OCI-LY1 (cell line): ENCODE measurements at regions not wholly inside any gene's neighbourhood (a gene's known extent, or its start where the extent isn't known, plus 50 kb on each side); places are given as distances from the start of the nearest gene placed in this dataset.

Experiments
- H2AFZ ChIP-seq: fragments of 200-600 bp; sonication (generic), shearing (Covaris generic); 2 replicates; pipeline ENCODE4 v1.6.0; 2014; ENCODE audit warnings: antibody characterized with exemption, mild to moderate bottlenecking, low read length
- H3F3A ChIP-seq: fragments of 200-600 bp; sonication (generic), shearing (Covaris generic); 2 replicates; pipeline ENCODE4 v1.6.0; 2014; ENCODE audit warnings: mild to moderate bottlenecking, antibody characterized with exemption, low read length, moderate library complexity; ENCODE audit not compliant: insufficient read depth
- H3K27ac ChIP-seq: fragments of 200-600 bp; sonication (generic); 2 replicates; pipeline ENCODE4 v1.5.1; 2014; ENCODE audit warnings: low read length, mixed run types, mild to moderate bottlenecking, low read depth; ENCODE audit not compliant: poor library complexity, severe bottlenecking
- H3K27me3 ChIP-seq: fragments of 200-600 bp; sonication (generic); 2 replicates; pipeline ENCODE4 v1.6.0; 2014; ENCODE audit warnings: antibody characterized with exemption, mild to moderate bottlenecking, low read length, moderate library complexity; ENCODE audit not compliant: insufficient read depth
- H3K36me3 ChIP-seq: fragments of 200-600 bp; sonication (generic); 2 replicates; pipeline ENCODE4 v1.6.1; 2014; ENCODE audit warnings: mild to moderate bottlenecking, antibody characterized with exemption, low read length, moderate library complexity, mixed read lengths; ENCODE audit not compliant: insufficient read depth
- H3K4me1 ChIP-seq: fragments of 200-600 bp; sonication (generic); 2 replicates; pipeline ENCODE4 v1.5.1; 2014; ENCODE audit warnings: mild to moderate bottlenecking, low read length, moderate library complexity; ENCODE audit not compliant: insufficient read depth, severe bottlenecking
- H3K4me2 ChIP-seq: fragments of 200-600 bp; sonication (generic), shearing (Covaris generic); 2 replicates; pipeline ENCODE4 v1.6.1; 2014; ENCODE audit warnings: low read length
- H3K4me3 ChIP-seq: fragments of 200-600 bp; sonication (generic); 2 replicates; pipeline ENCODE4 v1.5.1; 2014; ENCODE audit warnings: low read length, low read depth, mild to moderate bottlenecking, mixed read lengths; ENCODE audit not compliant: poor library complexity, severe bottlenecking
- H3K79me2 ChIP-seq: fragments of 200-600 bp; shearing (Covaris generic); 2 replicates; pipeline ENCODE4 v1.6.1; 2016; ENCODE audit warnings: mixed run types, low read length, mixed read lengths; ENCODE audit not compliant: insufficient read depth
- H3K9ac ChIP-seq: fragments of 200-600 bp; sonication (generic), shearing (Covaris generic); 2 replicates; pipeline ENCODE4 v1.6.1; 2014; ENCODE audit warnings: mild to moderate bottlenecking, low read length, mixed read lengths
- H3K9me2 ChIP-seq: fragments of 200-600 bp; sonication (generic), shearing (Covaris generic); 2 replicates; pipeline ENCODE4 v1.6.1; 2014; ENCODE audit warnings: low read depth, mild to moderate bottlenecking, low read length, mixed read lengths
- H3K9me3 ChIP-seq: fragments of 200-600 bp; shearing (Covaris generic); 2 replicates; pipeline ENCODE4 v1.6.1; 2014; ENCODE audit warnings: low read length, mixed read lengths
- H4K20me1 ChIP-seq: fragments of 200-600 bp; sonication (generic), shearing (Covaris generic); 2 replicates; pipeline ENCODE4 v1.6.0; 2016; ENCODE audit warnings: mild to moderate bottlenecking, low read length; ENCODE audit not compliant: insufficient read depth
- EZH2 ChIP-seq: fragments of 200-600 bp; sonication (generic), shearing (Covaris generic); IDR thresholded peaks from 2 replicates; pipeline ENCODE4 v1.8.0; 2017; ENCODE audit warnings: borderline replicate concordance, mixed run types, mild to moderate bottlenecking, antibody characterized with exemption, low read length, moderate library complexity, mixed read lengths
- TF ChIP-seq, protein P1 (sequence below): fragments of 200-600 bp; sonication (generic), shearing (Covaris generic); IDR thresholded peaks from 2 replicates; pipeline ENCODE4 v1.5.1; 2017; ENCODE audit warnings: mild to moderate bottlenecking, antibody characterized with exemption, low read length, moderate library complexity, mixed read lengths

DNA sequence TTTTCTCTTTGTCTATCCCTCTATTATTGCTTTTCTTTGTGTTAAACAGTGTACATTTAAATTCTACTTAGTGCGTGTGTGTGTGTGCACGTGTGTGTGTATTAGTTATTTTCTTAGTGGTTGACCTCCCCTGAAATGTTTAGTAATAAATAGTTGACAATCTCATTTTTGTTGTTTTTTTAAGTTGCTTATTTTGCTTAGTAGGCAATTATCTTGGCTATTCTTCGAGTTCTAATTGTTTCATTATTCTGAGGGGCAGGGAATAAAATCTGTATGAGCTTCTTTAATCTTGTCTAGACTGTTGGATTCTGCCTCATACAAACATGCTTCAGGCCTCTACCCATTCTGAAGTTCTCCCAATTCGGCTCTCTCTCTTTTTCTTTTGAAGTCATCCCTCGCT is 1169.0 kb upstream of the ATXN8OS start:
- Histone ChIP-seq H3K9me3 (no peaks in the 10 kb centered on the region; the same call in 1 of the 2 replicates), H3K9ac (no peak overlapping the region), H3K4me2 (no peak overlapping the region), H3K36me3 (no peaks in the 10 kb centered on the region), H2AFZ (no peak overlapping the region), H3K79me2 (no peaks in the 10 kb centered on the region), H3K27ac (no peak overlapping the region), H3K27me3 (no peaks in the 10 kb centered on the region), H4K20me1 (no peaks in the 10 kb centered on the region), H3F3A (no peaks in the 10 kb centered on the region), H3K9me2 (no peaks in the 10 kb centered on the region), H3K4me3 (no peak overlapping the region), H3K4me1 (no peaks in the 10 kb centered on the region)
- TF ChIP-seq, protein P1, sequence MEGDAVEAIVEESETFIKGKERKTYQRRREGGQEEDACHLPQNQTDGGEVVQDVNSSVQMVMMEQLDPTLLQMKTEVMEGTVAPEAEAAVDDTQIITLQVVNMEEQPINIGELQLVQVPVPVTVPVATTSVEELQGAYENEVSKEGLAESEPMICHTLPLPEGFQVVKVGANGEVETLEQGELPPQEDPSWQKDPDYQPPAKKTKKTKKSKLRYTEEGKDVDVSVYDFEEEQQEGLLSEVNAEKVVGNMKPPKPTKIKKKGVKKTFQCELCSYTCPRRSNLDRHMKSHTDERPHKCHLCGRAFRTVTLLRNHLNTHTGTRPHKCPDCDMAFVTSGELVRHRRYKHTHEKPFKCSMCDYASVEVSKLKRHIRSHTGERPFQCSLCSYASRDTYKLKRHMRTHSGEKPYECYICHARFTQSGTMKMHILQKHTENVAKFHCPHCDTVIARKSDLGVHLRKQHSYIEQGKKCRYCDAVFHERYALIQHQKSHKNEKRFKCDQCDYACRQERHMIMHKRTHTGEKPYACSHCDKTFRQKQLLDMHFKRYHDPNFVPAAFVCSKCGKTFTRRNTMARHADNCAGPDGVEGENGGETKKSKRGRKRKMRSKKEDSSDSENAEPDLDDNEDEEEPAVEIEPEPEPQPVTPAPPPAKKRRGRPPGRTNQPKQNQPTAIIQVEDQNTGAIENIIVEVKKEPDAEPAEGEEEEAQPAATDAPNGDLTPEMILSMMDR: no peak
- no peak for TF ChIP-seq EZH2

GRCh38 chr13:68929075-68929745 is 1178.4 kb upstream of the ATXN8OS start:
- no peak overlapping the region for H2AFZ ChIP-seq

GRCh38 chr13:68927387-68928026 is 1180.1 kb upstream of the ATXN8OS start:
- Histone ChIP-seq H3K27me3 (no peaks in the 10 kb centered on the region), H3K9me3 (no peaks in the 10 kb centered on the region), H3K4me1 (no peaks in the 10 kb centered on the region), H3K9me2 (no peaks in the 10 kb centered on the region), H2AFZ (no peak overlapping the region), H3K4me3 (no peak overlapping the region), H3K27ac (no peak overlapping the region), H3K36me3 (no peaks in the 10 kb centered on the region), H3F3A (no peaks in the 10 kb centered on the region), H3K4me2 (no peak overlapping the region), H3K79me2 (no peaks in the 10 kb centered on the region), H3K9ac (no peak overlapping the region), H4K20me1 (no peaks in the 10 kb centered on the region)
- no peak for TF ChIP-seq EZH2
- TF ChIP-seq, protein P1: peak; percentile 61

More at GRCh38 chr13:68929075-68929745, 1178.4 kb upstream of the ATXN8OS start:
- Histone ChIP-seq H3K4me2 (no peak overlapping the region), H3K9me3 (no peaks in the 10 kb centered on the region), H4K20me1 (no peaks in the 10 kb centered on the region), H3K4me3 (no peak overlapping the region), H3K36me3 (no peaks in the 10 kb centered on the region), H3K9ac (no peak overlapping the region), H3K27ac (no peak overlapping the region), H3F3A (no peaks in the 10 kb centered on the region), H3K4me1 (no peaks in the 10 kb centered on the region), H3K79me2 (no peaks in the 10 kb centered on the region), H3K9me2 (no peaks in the 10 kb centered on the region), H3K27me3 (no peaks in the 10 kb centered on the region)
- TF ChIP-seq, protein P1: no peak
- TF ChIP-seq EZH2: no peak
